OCI-LY3 (cell line): ENCODE measurements at regions not wholly inside any gene's neighbourhood (a gene's known extent, or its start where the extent isn't known, plus 50 kb on each side); places are given as distances from the start of the nearest gene placed in this dataset.

Experiments used
- H2AFZ ChIP-seq: fragments of 200-600, 300-600 bp; shearing (Covaris generic); 2 replicates; pipeline ENCODE4 v1.6.0; 2014; ENCODE audit warnings: antibody characterized with exemption, low read depth, low read length
- H3K27ac ChIP-seq: fragments of 200-600, 300-600 bp; sonication (generic); 2 replicates; pipeline ENCODE4 v1.5.1; 2014; ENCODE audit warnings: mild to moderate bottlenecking, low read length, moderate library complexity, mixed read lengths
- H3K27me3 ChIP-seq: fragments of 200-600, 300-600 bp; sonication (generic); 2 replicates; pipeline ENCODE4 v1.6.1; 2014; ENCODE audit warnings: low read depth, low read length, mixed read lengths
- H3K36me3 ChIP-seq: fragments of 200-600, 300-600 bp; sonication (generic); replicated peaks from 2 replicates; pipeline ENCODE3; 2014; ENCODE audit warnings: low read depth, low read length, mixed read lengths
- H3K4me1 ChIP-seq: fragments of 300-600, 200-600 bp; sonication (generic); 2 replicates; pipeline ENCODE4 v1.6.1; 2014; ENCODE audit warnings: low read length, mixed read lengths
- H3K4me2 ChIP-seq: fragments of 200-600, 300-600 bp; sonication (generic); 2 replicates; pipeline ENCODE4 v1.6.1; 2014; ENCODE audit warnings: low read length, mixed read lengths
- H3K4me3 ChIP-seq: fragments of 300-600, 200-600 bp; sonication (generic); 2 replicates; pipeline ENCODE4 v1.5.1; 2014; ENCODE audit warnings: antibody characterized with exemption, mild to moderate bottlenecking, low read length, moderate library complexity
- H3K79me2 ChIP-seq: fragments of 300-600, 200-600 bp; shearing (Covaris generic); 2 replicates; pipeline ENCODE4 v1.6.1; 2014; ENCODE audit warnings: mild to moderate bottlenecking, low read length, mixed read lengths
- H3K9ac ChIP-seq: fragments of 300-600, 200-600 bp; shearing (Covaris generic); 2 replicates; pipeline ENCODE4 v1.6.0; 2014; ENCODE audit warnings: mild to moderate bottlenecking, low read length, moderate library complexity
- H3K9me3 ChIP-seq: fragments of 200-600, 300-600 bp; shearing (Covaris generic); 2 replicates; pipeline ENCODE4 v1.6.1; 2014; ENCODE audit warnings: low read length, mixed read lengths; ENCODE audit not compliant: insufficient read depth
- H4K20me1 ChIP-seq: fragments of 200-600, 300-600 bp; sonication (generic); 2 replicates; pipeline ENCODE4 v1.6.1; 2016; ENCODE audit warnings: low read length, mixed read lengths; ENCODE audit not compliant: insufficient read depth
- CTCF ChIP-seq: fragments of 200-600, 300-600 bp; sonication (generic); IDR thresholded peaks from 2 replicates; pipeline ENCODE4 v1.5.1; 2014; ENCODE audit warnings: antibody characterized with exemption, low read length, low read depth
- EZH2phosphoT487 ChIP-seq: fragments of 200-600 bp; shearing (Covaris generic); IDR thresholded peaks from 2 replicates; pipeline ENCODE4 v1.6.1; 2018; ENCODE audit warnings: antibody characterized with exemption, mixed run types, low read depth

GRCh38 chr13:31909864-31910551 lies 121.6 kb upstream of the FRY start:
- peak overlapping the region; percentile 42; the same call in 1 of the 2 replicates for H3K9ac ChIP-seq
- no peaks in the 10 kb centered on the region for H3K36me3 ChIP-seq
- TF ChIP-seq EZH2phosphoT487 = no peak
- TF ChIP-seq CTCF = peak; percentile 98
- no peaks in the 10 kb centered on the region for H3K79me2 ChIP-seq
- peaks cover 30% of the 10 kb centered on the region for H3K4me1 ChIP-seq
- peaks cover 15% of the 10 kb centered on the region for H3K27me3 ChIP-seq
- no peaks in the 10 kb centered on the region for H3K9me3 ChIP-seq
- H3K4me2 ChIP-seq = peak overlapping the region; percentile 65
- peak overlapping the region; percentile 40 for H3K4me3 ChIP-seq
- H2AFZ ChIP-seq = peak overlapping the region; percentile 64
- peak overlapping the region; percentile 62 for H3K27ac ChIP-seq
- no peaks in the 10 kb centered on the region for H4K20me1 ChIP-seq

GRCh38 chr13:31910633-31911032 lies 120.9 kb upstream of the FRY start:
- Histone ChIP-seq H2AFZ (no peak overlapping the region), H4K20me1 (no peaks in the 10 kb centered on the region), H3K79me2 (no peaks in the 10 kb centered on the region), H3K36me3 (no peaks in the 10 kb centered on the region), H3K4me3 (no peak overlapping the region; the same call in 1 of the 2 replicates), H3K9ac (no peak overlapping the region), H3K9me3 (no peaks in the 10 kb centered on the region), H3K27me3 (peaks cover 15% of the 10 kb centered on the region), H3K27ac (peak overlapping the region; percentile 62; the same call in 1 of the 2 replicates), H3K4me2 (peak overlapping the region; percentile 65), H3K4me1 (peaks cover 30% of the 10 kb centered on the region)
- no peak for TF ChIP-seq EZH2phosphoT487
- TF ChIP-seq CTCF = no peak

GRCh38 chr13:31912647-31913401 lies 118.8 kb upstream of the FRY start:
- H3K79me2 ChIP-seq = no peaks in the 10 kb centered on the region
- peaks cover 30% of the 10 kb centered on the region for H3K4me1 ChIP-seq
- TF ChIP-seq CTCF (no peak), EZH2phosphoT487 (no peak)

GRCh38 chr13:31913459-31913858 lies 118.1 kb upstream of the FRY start:
- Histone ChIP-seq H3K4me3 (no peak overlapping the region), H3K4me2 (no peak overlapping the region), H4K20me1 (no peaks in the 10 kb centered on the region), H3K79me2 (no peaks in the 10 kb centered on the region), H3K36me3 (no peaks in the 10 kb centered on the region), H3K27ac (no peak overlapping the region), H2AFZ (no peak overlapping the region), H3K9me3 (no peaks in the 10 kb centered on the region), H3K27me3 (peaks cover 7% of the 10 kb centered on the region), H3K4me1 (peaks cover 27% of the 10 kb centered on the region), H3K9ac (no peak overlapping the region)
- TF ChIP-seq EZH2phosphoT487 (no peak), CTCF (peak; percentile 53)

More at GRCh38 chr13:31912647-31913401, 118.8 kb upstream of the FRY start:
- H2AFZ ChIP-seq = no peak overlapping the region
- H3K27me3 ChIP-seq = peaks cover 13% of the 10 kb centered on the region
- no peak overlapping the region for H3K27ac ChIP-seq
- H4K20me1 ChIP-seq = no peaks in the 10 kb centered on the region
- no peaks in the 10 kb centered on the region for H3K9me3 ChIP-seq
- H3K4me3 ChIP-seq = no peak overlapping the region
- no peak overlapping the region for H3K9ac ChIP-seq
- H3K36me3 ChIP-seq = no peaks in the 10 kb centered on the region
- H3K4me2 ChIP-seq = no peak overlapping the region
